ENCODE measurements at regions not wholly inside any gene's neighbourhood (a gene's known extent, or its start where the extent isn't known, plus 50 kb on each side); places are given as distances from the start of the nearest gene placed in this dataset.

- DNase-seq (ENCODE audit: low read depth): no peak
- no peak overlapping the region for H3K4me3 ChIP-seq (ENCODE audit: low read depth, low read length)
- TF ChIP-seq, protein P1, sequence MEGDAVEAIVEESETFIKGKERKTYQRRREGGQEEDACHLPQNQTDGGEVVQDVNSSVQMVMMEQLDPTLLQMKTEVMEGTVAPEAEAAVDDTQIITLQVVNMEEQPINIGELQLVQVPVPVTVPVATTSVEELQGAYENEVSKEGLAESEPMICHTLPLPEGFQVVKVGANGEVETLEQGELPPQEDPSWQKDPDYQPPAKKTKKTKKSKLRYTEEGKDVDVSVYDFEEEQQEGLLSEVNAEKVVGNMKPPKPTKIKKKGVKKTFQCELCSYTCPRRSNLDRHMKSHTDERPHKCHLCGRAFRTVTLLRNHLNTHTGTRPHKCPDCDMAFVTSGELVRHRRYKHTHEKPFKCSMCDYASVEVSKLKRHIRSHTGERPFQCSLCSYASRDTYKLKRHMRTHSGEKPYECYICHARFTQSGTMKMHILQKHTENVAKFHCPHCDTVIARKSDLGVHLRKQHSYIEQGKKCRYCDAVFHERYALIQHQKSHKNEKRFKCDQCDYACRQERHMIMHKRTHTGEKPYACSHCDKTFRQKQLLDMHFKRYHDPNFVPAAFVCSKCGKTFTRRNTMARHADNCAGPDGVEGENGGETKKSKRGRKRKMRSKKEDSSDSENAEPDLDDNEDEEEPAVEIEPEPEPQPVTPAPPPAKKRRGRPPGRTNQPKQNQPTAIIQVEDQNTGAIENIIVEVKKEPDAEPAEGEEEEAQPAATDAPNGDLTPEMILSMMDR (IDR thresholded peaks at IDR 0.05; ENCODE audit: insufficient read depth, low read depth, low read length): no peak
Measured at GRCh38 chr4:23533859-23534258, 356.0 kb downstream of the PPARGC1A start.

DNA sequence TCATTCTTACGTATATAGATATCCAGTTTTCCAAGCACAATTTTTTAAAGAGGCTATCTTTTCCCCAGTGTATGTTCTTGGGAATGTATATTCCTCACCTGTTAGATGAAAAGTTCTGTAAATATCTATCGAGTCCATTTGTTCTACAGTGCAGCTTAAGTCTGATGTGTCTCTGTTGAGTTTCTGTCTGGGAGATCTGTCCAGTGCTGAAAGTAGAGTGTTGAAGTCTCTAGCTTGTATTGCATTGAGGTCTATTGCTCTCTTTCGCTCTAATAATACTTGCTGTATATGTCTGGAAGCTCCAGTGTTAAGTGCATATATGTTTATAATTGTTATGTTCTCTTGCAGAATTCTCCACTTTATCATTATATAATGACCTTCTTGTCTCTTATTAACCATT lies 373.1 kb downstream of the PPARGC1A start:
- TF ChIP-seq, protein P1 (IDR thresholded peaks at IDR 0.05; ENCODE audit: insufficient read depth, low read depth, low read length): no peak
- no peak for DNase-seq (ENCODE audit: low read depth)
- no peak overlapping the region for H3K4me3 ChIP-seq (ENCODE audit: low read depth, low read length)

DNA sequence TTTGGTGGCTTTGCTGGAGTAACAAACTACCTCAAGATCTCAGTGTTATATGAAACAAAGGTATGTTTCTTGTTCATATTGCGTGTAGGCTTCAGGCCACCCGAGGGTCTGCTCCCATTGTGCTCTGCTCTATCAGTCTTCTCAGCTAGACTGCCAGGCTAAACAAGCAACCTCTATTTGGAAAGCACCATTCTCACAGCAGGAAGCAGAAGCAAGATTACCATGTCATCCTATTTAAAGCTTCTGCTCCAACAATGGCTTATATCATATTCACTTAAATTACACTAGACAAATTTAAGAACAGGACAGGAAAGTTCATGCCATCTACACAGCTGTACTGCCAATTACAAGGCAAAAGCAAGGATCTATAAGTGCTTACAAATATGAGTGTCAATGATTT lies 385.8 kb downstream of the PPARGC1A start:
- TF ChIP-seq, protein P1 (IDR thresholded peaks at IDR 0.05; ENCODE audit: insufficient read depth, low read depth, low read length): no peak

GRCh38 chr4:23500894-23501449 lies 388.9 kb downstream of the PPARGC1A start:
- DNase-seq (ENCODE audit: low read depth): no peak
- H3K4me3 ChIP-seq (ENCODE audit: low read depth, low read length): no peak overlapping the region
- TF ChIP-seq, protein P1 (IDR thresholded peaks at IDR 0.05; ENCODE audit: insufficient read depth, low read depth, low read length): no peak

More for the DNA sequence above, 385.8 kb downstream of the PPARGC1A start:
- no peak for DNase-seq (ENCODE audit: low read depth)
- H3K4me3 ChIP-seq (ENCODE audit: low read depth, low read length): no peak overlapping the region

GRCh38 chr4:23485801-23486200 lies 404.0 kb downstream of the PPARGC1A start:
- H3K4me3 ChIP-seq (ENCODE audit: low read depth, low read length): no peak overlapping the region
- no peak for DNase-seq (ENCODE audit: low read depth)
- TF ChIP-seq, protein P1 (IDR thresholded peaks at IDR 0.05; ENCODE audit: insufficient read depth, low read depth, low read length): no peak

- no peak for DNase-seq (ENCODE audit: low read depth)
- H3K4me3 ChIP-seq (ENCODE audit: low read depth, low read length): no peak overlapping the region
- TF ChIP-seq, protein P1 (IDR thresholded peaks at IDR 0.05; ENCODE audit: insufficient read depth, low read depth, low read length): no peak
Measured at GRCh38 chr4:23484689-23485088, 405.2 kb downstream of the PPARGC1A start.

All from fibroblast of villous mesenchyme (primary cell).